Nephron progenitor cell (in vitro differentiated cells): ENCODE measurements at regions not wholly inside any gene's neighbourhood (a gene's known extent, or its start where the extent isn't known, plus 50 kb on each side); places are given as distances from the start of the nearest gene placed in this dataset.
"Not testable (repeated sequence)": the region's sequence is repeated elsewhere in the genome, so short reads cannot be mapped to it uniquely, and the experiment has no call there.

ENCODE experiments used
- DNase-seq: peaks from one replicate; pipeline ENCODE4 v3.0.0; 2021
- H3K27ac Mint-ChIP-seq: 2 replicates; pipeline ENCODE4 v1.8.0; 2021; ENCODE audit warnings: mild to moderate bottlenecking, moderate library complexity, mixed read lengths
- H3K27me3 Mint-ChIP-seq: 2 replicates; pipeline ENCODE4 v1.8.0; 2021; ENCODE audit warnings: mild to moderate bottlenecking, low read depth, mixed read lengths; ENCODE audit not compliant: poor library complexity
- H3K36me3 Mint-ChIP-seq: 2 replicates; pipeline ENCODE4 v1.8.0; 2021; ENCODE audit warnings: low read depth, mixed read lengths
- H3K4me1 Mint-ChIP-seq: 2 replicates; pipeline ENCODE4 v1.8.0; 2021; ENCODE audit warnings: mixed read lengths
- H3K4me3 Mint-ChIP-seq: 2 replicates; pipeline ENCODE4 v1.8.0; 2021; ENCODE audit warnings: mild to moderate bottlenecking, moderate library complexity, mixed read lengths
- H3K9me3 Mint-ChIP-seq: 2 replicates; pipeline ENCODE4 v1.8.0; 2021; ENCODE audit warnings: mild to moderate bottlenecking, moderate library complexity, mixed read lengths
- CTCF ChIP-seq: fragments of 200-600 bp; sonication (generic); IDR thresholded peaks from 2 replicates; pipeline ENCODE4 v1.5.0; 2021; ENCODE audit warnings: antibody characterized with exemption

DNA sequence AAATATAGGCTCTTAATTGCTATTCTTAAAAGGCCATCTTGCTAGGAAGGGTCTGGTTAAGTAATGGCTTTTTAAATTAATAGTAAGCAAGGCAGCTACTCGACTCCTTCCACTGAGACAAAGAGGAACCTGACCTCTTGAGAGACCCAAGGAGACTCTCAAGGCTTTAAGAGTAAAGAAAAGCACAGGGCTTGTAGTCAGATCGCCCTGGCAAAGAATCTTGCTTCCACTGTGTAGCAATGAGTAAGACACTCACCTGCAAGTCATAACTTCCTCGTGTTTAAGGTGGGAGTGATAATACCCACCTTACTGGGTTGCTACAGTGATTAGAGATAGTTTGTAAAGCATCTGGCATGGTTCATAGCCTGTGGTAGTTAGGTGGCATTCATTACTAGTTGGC lies 274.5 kb downstream of the TSN start:
- no peak for TF ChIP-seq CTCF
- H3K27me3 Mint-ChIP-seq: peaks cover 8% of the 10 kb centered on the region
- DNase-seq: no peak
- H3K9me3 Mint-ChIP-seq: peaks cover 3% of the 10 kb centered on the region
- H3K36me3 Mint-ChIP-seq: no peaks in the 10 kb centered on the region
- H3K4me3 Mint-ChIP-seq: no peak overlapping the region
- H3K4me1 Mint-ChIP-seq: peaks cover 6% of the 10 kb centered on the region
- no peak overlapping the region for H3K27ac Mint-ChIP-seq

DNA sequence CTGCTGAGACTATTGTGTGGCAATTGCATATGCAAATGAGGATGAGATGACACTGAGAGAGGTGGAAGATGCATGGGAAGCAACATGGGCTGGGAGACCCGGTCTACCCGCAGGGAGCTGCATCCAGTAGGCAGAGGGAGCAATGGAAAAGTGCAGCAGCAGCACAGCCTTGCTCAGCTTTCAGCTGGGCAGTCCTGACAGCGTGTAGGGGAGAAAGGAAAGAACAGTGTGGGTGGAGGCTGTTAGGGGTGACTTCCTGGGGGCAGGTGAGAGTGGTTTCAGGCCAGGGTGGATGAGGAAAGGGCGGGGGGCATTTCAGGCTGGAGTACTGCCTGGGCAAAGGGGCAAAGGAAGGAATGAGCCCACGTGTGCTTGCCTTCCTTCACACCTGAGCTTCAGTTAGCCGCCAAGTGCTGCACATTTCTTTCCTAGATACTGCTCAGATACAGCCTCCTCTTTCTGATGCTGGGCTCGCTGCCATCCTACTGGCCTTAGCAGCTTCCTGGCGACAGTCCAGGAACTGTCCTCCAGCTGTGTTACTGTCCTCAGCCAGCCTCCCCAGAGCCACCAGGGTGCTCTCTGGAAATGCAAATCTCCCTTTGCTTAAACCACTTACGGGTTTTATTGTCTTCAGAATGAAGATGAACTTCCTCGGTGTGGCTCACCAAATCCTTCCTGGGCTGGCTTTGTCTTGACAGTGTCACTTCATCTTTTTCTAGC lies 276.3 kb downstream of the TSN start:
- TF ChIP-seq CTCF: no peak
- Mint-ChIP-seq H3K27ac (peak overlapping the region; percentile 57), H3K36me3 (no peaks in the 10 kb centered on the region), H3K4me1 (peaks cover 10% of the 10 kb centered on the region), H3K27me3 (peaks cover 8% of the 10 kb centered on the region), H3K4me3 (no peak overlapping the region), H3K9me3 (peaks cover 3% of the 10 kb centered on the region)
- DNase-seq: no peak

DNA sequence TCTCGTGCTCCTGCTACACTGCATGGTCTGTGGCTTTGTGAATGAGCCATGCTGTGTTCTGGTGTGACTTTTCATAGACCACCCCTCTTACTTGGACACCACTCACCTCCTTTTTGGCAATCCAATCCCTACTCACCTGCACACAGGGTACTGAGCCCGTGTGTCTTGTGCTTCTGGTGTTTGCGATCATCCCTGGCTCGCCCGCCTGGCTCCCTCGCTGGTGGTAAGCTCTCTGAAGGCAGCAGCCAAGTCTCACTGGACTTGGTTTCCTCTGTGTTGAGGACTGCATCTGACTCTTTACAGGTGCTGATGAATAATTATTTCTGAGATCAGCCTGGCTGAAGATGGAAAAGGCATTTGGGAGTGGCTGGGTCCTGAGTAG lies 276.8 kb downstream of the TSN start:
- H3K27ac Mint-ChIP-seq: no peak overlapping the region
- peaks cover 10% of the 10 kb centered on the region for H3K4me1 Mint-ChIP-seq
- H3K4me3 Mint-ChIP-seq: no peak overlapping the region
- H3K36me3 Mint-ChIP-seq: no peaks in the 10 kb centered on the region
- peaks cover 8% of the 10 kb centered on the region for H3K27me3 Mint-ChIP-seq
- DNase-seq: no peak
- peaks cover 3% of the 10 kb centered on the region for H3K9me3 Mint-ChIP-seq
- no peak for TF ChIP-seq CTCF

DNA sequence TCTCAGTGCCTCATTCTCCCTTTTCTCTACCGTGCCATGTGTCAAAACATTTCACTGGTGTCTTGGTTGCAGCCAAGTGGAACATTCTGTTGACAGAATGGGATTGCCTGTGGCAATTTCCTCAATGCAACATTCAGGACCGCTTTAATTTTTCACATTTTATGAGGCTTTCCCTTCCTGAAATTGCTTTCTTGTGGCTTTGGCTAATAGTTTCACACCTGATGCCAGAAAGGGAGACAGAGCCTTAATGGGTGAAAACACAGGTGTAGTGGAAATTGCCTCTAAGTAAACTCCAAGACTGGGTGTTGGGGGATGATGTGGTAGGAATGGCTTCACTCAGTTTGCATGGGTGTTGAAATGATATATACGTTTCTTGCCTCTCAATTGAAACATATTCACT lies 278.3 kb downstream of the TSN start:
- Mint-ChIP-seq H3K9me3 (peaks cover 9% of the 10 kb centered on the region), H3K4me1 (peaks cover 10% of the 10 kb centered on the region), H3K36me3 (no peaks in the 10 kb centered on the region), H3K27ac (no peak overlapping the region), H3K4me3 (no peak overlapping the region), H3K27me3 (peaks cover 8% of the 10 kb centered on the region)
- no peak for TF ChIP-seq CTCF
- DNase-seq: no peak

DNA sequence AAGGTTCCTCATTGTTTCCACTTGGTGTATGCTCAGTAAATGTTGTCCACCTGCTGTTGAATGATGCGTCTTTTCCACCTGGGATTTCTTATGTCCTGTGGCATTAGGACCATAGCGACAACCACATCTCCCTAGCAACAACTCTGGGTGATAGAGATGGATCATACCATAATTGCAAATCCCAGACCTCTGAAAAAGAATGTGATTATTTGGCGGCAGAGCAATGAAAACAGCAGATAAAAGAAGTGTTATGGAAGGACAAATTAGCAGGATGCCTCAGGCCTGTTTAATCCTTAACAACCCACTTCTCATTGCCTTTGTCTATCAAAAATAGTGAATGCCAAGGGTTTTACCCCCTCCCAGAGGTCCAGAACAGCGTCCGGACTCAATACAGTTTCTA lies 278.9 kb downstream of the TSN start:
- no peak overlapping the region for H3K27ac Mint-ChIP-seq
- H3K9me3 Mint-ChIP-seq: peaks cover 15% of the 10 kb centered on the region
- no peak for DNase-seq
- peaks cover 8% of the 10 kb centered on the region for H3K27me3 Mint-ChIP-seq
- no peak overlapping the region for H3K4me3 Mint-ChIP-seq
- TF ChIP-seq CTCF: no peak
- H3K36me3 Mint-ChIP-seq: no peaks in the 10 kb centered on the region
- H3K4me1 Mint-ChIP-seq: peaks cover 10% of the 10 kb centered on the region

- peaks cover 8% of the 10 kb centered on the region for H3K27me3 Mint-ChIP-seq
These were observed 279.3 kb downstream of the TSN start for GRCh38 chr2:122034777-122035176.

GRCh38 chr2:122038816-122039215 lies 283.4 kb downstream of the TSN start:
- peaks cover 13% of the 10 kb centered on the region for H3K9me3 Mint-ChIP-seq
- not testable (repeated sequence) for H3K4me1 Mint-ChIP-seq, H3K36me3 Mint-ChIP-seq, H3K27me3 Mint-ChIP-seq, H3K4me3 Mint-ChIP-seq, DNase-seq, H3K27ac Mint-ChIP-seq

More at GRCh38 chr2:122034777-122035176, 279.3 kb downstream of the TSN start:
- Mint-ChIP-seq H3K4me1 (peaks cover 10% of the 10 kb centered on the region), H3K9me3 (peaks cover 16% of the 10 kb centered on the region), H3K27ac (no peak overlapping the region), H3K4me3 (no peak overlapping the region), H3K36me3 (no peaks in the 10 kb centered on the region)
- DNase-seq: no peak
- no peak for TF ChIP-seq CTCF
